Ovary (tissue), 7 donors: ENCODE measurements at regions not wholly inside any gene's neighbourhood (a gene's known extent, or its start where the extent isn't known, plus 50 kb on each side); places are given as distances from the start of the nearest gene placed in this dataset.

Experiments used
- DNase-seq, 5 donors: peaks; one replicate each; pipeline ENCODE4 v3.0.0-alpha.2; 2019 to 2020
- H3K27ac ChIP-seq, 2 donors: fragments of 200-600 bp; one replicate each; pipeline versions ENCODE4 v1.5.1 to v1.8.0; 2019 to 2022
- H3K27me3 ChIP-seq: fragments of 200-600 bp; one replicate; pipeline ENCODE4 v1.8.0; 2022
- H3K36me3 ChIP-seq: fragments of 200-600 bp; sonication (generic); one replicate; pipeline ENCODE4 v1.5.1; 2019
- H3K4me1 ChIP-seq: one replicate; pipeline ENCODE4 v1.8.1; 2013; ENCODE audit warnings: mild to moderate bottlenecking, moderate library complexity; ENCODE audit not compliant: insufficient read depth
- H3K4me3 ChIP-seq: fragments of 200-600 bp; sonication (generic); one replicate; pipeline ENCODE4 v1.5.1; 2017
- H3K9me3 ChIP-seq, 2 donors: fragments of 200-600 bp in 1 of 2; sonication (generic) in 1 of 2; one replicate each; pipeline versions ENCODE4 v1.5.1 to v1.8.1; 2013 to 2019; ENCODE audit warnings: mild to moderate bottlenecking in 1 of 2, moderate library complexity in 1 of 2
- CTCF ChIP-seq, 3 donors: fragments of 450-650 bp in 2 of 3; fragments of 200-600 bp in 1 of 3; IDR thresholded peaks; one replicate each; pipeline versions ENCODE4 v1.5.1 to v1.8.0; 2016 to 2022; ENCODE audit warnings: antibody characterized with exemption in 3 of 3, mild to moderate bottlenecking in 1 of 3
- EP300 ChIP-seq: sonication (generic); formaldehyde crosslinking; IDR thresholded peaks from one replicate; pipeline ENCODE4 v1.6.1; 2017; ENCODE audit warnings: antibody characterized with exemption
- POLR2A ChIP-seq: fragments of 450-650 bp; IDR thresholded peaks from one replicate; pipeline ENCODE4 v1.6.1; 2017; ENCODE audit warnings: antibody characterized with exemption, mild to moderate bottlenecking, moderate library complexity
- WGBS, 3 donors: extraction: QIAGEN DNeasy Blood & Tissue Kit in 1 of 3; methylation state at CpG; one replicate each; pipeline versions ENCODE4 v1.1.5 to v1.1.7; 2013 to 2017; 5-methylcytosine and 5-hydroxymethylcytosine counted together
- intact Hi-C, 4 donors: fragments of 100-400 bp; cut with DNase I; formaldehyde crosslinking; loops; one replicate each; pipeline versions ENCODE4 v1.11.0 to v1.15.1; 2022 to 2023
- donor health status: DM: no; HTN: no; CAD: no; lungs with moderate emphysema.
- donor health status: DM: no; HTN: no; CAD: no.
- donor health status: Bipolar disorder and iron deficiency.
- donor health status: DM: no; HTN: no; CAD: no.
- donor health status: DM: yes; HTN: yes; CAD: no.

- no peaks in the 10 kb centered on the region for H3K36me3 ChIP-seq
- DNase-seq, result no peak
- intact Hi-C loops, result no loop called here
- no peaks in the 10 kb centered on the region for H3K4me1 ChIP-seq
- no peak overlapping the region for H3K4me3 ChIP-seq
- H3K27ac ChIP-seq, result no peak overlapping the region
- H3K27me3 ChIP-seq, result no peaks in the 10 kb centered on the region
- TF ChIP-seq EP300 (no peak), CTCF (IDR thresholded peaks at IDR 0.05) (no peak), POLR2A (no peak)
- WGBS, 3 donors, result 90 to 100% (median 97%) methylated on average over 2 of the region's 2 CpGs
- no peaks in the 10 kb centered on the region for H3K9me3 ChIP-seq
These were observed 211.6 kb upstream of the MAGI2 start for GRCh38 chr7:79664884-79665676.

GRCh38 chr7:79658304-79658703 lies 204.8 kb upstream of the MAGI2 start:
- H3K27ac ChIP-seq, result no peak overlapping the region
- no peak overlapping the region for H3K4me3 ChIP-seq

GRCh38 chr7:79653136-79653631 lies 199.7 kb upstream of the MAGI2 start:
- Histone ChIP-seq H3K27ac (no peak overlapping the region), H3K4me1 (no peaks in the 10 kb centered on the region), H3K36me3 (no peaks in the 10 kb centered on the region), H3K4me3 (no peak overlapping the region), H3K9me3 (no peaks in the 10 kb centered on the region), H3K27me3 (no peaks in the 10 kb centered on the region)
- intact Hi-C loops, result no loop called here
- no peak for TF ChIP-seq EP300
- TF ChIP-seq POLR2A, result no peak
- no peak for TF ChIP-seq CTCF (IDR thresholded peaks at IDR 0.05)
- 67 to 74% (median 68%) methylated on average over 2 of the region's 2 CpGs for WGBS, 3 donors
- no peak for DNase-seq

More at GRCh38 chr7:79658304-79658703, 204.8 kb upstream of the MAGI2 start:
- no peaks in the 10 kb centered on the region for H3K4me1 ChIP-seq
- no peak for TF ChIP-seq CTCF (IDR thresholded peaks at IDR 0.05)
- TF ChIP-seq POLR2A, result no peak
- TF ChIP-seq EP300, result no peak
- H3K27me3 ChIP-seq, result no peaks in the 10 kb centered on the region
- DNase-seq, result no peak
- H3K36me3 ChIP-seq, result no peaks in the 10 kb centered on the region
- no peaks in the 10 kb centered on the region for H3K9me3 ChIP-seq
- intact Hi-C loops, result no loop called here

GRCh38 chr7:79652619-79653018 lies 199.2 kb upstream of the MAGI2 start:
- no peaks in the 10 kb centered on the region for H3K4me1 ChIP-seq
- no peaks in the 10 kb centered on the region for H3K9me3 ChIP-seq
- H3K27me3 ChIP-seq, result no peaks in the 10 kb centered on the region
- TF ChIP-seq EP300 (no peak), POLR2A (no peak), CTCF (IDR thresholded peaks at IDR 0.05) (no peak)
- no peak overlapping the region for H3K27ac ChIP-seq
- H3K36me3 ChIP-seq, result no peaks in the 10 kb centered on the region
- no peak overlapping the region for H3K4me3 ChIP-seq
- DNase-seq, result no peak
- intact Hi-C loops, result no loop called here
- WGBS, 3 donors, result 22 to 39% (median 35%) methylated on average over 2 of the region's 2 CpGs
